Fibroblast of pulmonary artery (primary cell): ENCODE measurements at regions not wholly inside any gene's neighbourhood (a gene's known extent, or its start where the extent isn't known, plus 50 kb on each side); places are given as distances from the start of the nearest gene placed in this dataset.

Source experiments
- DNase-seq: peaks from one replicate; pipeline ENCODE4 v3.0.0-alpha.2; 2010; ENCODE audit warnings: low read depth
- H3K4me3 ChIP-seq: replicated peaks from 2 replicates; pipeline ENCODE4 v1.5.1; 2011; ENCODE audit warnings: low read depth, mild to moderate bottlenecking, control low read depth, low read length, moderate library complexity
- CTCF ChIP-seq: IDR thresholded peaks from 2 replicates; pipeline ENCODE4 v1.5.1; 2011; ENCODE audit warnings: mild to moderate bottlenecking, control low read depth, low read length, inconsistent platforms; ENCODE audit errors: missing control alignments

- no peak for DNase-seq
- H3K4me3 ChIP-seq, result no peak overlapping the region
- no peak for TF ChIP-seq CTCF
These were observed 242.3 kb upstream of the PMEPA1 start for GRCh38 chr20:57952136-57952535.

DNA sequence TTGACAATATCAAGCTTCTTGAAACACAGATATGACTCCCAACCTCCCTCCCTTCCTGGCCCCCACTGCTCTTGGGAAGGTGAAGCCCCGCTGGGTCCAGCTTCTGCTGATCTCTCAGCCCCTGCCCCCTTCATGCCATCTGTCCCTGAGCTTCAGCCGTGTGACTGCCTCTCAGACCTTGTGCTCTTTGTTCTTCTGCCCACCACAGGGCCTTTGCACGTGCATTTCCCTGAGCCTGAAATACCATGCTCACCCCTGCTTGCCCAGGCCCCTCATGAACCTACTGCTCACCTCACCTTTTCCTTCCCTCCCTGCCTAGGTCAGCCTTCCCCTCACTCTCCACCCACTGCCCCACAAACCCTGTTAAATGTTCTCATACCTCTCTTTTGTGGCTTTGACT, 241.7 kb upstream of the PMEPA1 start:
- no peak for DNase-seq
- no peak for TF ChIP-seq CTCF
- no peak overlapping the region for H3K4me3 ChIP-seq

DNA sequence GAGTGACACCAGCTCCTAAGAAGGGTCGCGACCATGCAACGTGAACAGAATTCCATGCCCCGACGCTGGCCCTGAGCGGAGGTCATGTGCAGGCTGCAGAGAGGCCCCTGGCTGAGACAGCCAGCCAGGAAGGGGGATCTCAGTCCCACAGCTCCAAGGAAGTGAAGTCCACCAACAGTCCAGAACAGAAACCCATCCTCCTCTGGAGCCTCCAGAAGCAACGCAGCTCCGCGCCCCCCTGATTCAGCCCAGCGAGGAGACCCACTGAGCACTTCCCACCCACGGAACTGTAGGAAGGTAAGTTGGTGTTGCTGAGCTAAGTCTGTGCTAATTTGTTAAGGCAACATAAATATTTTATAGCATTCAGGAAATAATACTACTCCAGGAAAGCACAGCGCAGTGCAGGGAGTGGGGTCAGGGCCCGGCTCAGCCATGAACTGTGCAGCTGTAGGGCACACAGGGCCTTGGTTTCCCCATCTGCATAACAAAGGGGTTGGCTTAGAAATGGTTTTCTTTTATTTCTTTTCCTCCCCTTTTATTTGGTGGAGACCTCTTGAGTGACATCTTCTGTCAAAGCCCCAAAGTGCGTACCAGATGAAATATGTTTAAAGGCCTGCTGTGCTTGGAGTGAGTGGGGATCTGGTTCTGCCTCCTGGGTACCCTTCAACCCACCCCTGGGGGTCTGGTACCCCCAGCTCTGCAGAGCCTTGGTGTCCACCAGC, 241.1 kb upstream of the PMEPA1 start:
- TF ChIP-seq CTCF, result no peak
- no peak overlapping the region for H3K4me3 ChIP-seq
- no peak for DNase-seq

- no peak for TF ChIP-seq CTCF
- no peak for DNase-seq
These were observed 238.6 kb upstream of the PMEPA1 start for GRCh38 chr20:57948180-57948955.

GRCh38 chr20:57947421-57948179, 237.8 kb upstream of the PMEPA1 start:
- DNase-seq, result no peak
- no peak overlapping the region for H3K4me3 ChIP-seq
- TF ChIP-seq CTCF, result no peak

More at GRCh38 chr20:57948180-57948955, 238.6 kb upstream of the PMEPA1 start:
- H3K4me3 ChIP-seq, result no peak overlapping the region

- TF ChIP-seq CTCF, result no peak
- no peak for DNase-seq
- H3K4me3 ChIP-seq, result no peak overlapping the region
These were observed 236.9 kb upstream of the PMEPA1 start for GRCh38 chr20:57946559-57947315.
